ENCODE measurements at regions not wholly inside any gene's neighbourhood (a gene's known extent, or its start where the extent isn't known, plus 50 kb on each side); places are given as distances from the start of the nearest gene placed in this dataset.
"Not testable (repeated sequence)": the region's sequence is repeated elsewhere in the genome, so short reads cannot be mapped to it uniquely, and the experiment has no call there.

DNA sequence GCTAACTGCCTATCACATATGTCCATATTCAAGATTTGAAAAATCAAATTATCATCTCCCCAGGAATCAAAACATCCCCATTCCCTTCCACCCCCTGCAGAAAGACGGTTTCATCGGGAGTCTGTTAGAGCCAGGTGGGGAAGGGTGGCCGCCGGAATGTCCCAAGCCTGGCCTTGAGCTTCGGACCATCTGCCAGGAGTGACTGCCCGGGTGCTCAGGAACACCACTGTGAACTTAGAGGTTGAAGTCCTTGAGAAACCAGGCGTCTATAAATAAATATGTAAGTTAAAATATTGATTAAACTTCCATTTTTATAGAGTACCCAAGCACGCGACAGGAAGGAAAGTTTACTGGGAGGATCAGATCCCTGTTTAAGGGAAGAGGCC, 250.8 kb downstream of the DLL1 start:
- no peak for DNase-seq

DNA sequence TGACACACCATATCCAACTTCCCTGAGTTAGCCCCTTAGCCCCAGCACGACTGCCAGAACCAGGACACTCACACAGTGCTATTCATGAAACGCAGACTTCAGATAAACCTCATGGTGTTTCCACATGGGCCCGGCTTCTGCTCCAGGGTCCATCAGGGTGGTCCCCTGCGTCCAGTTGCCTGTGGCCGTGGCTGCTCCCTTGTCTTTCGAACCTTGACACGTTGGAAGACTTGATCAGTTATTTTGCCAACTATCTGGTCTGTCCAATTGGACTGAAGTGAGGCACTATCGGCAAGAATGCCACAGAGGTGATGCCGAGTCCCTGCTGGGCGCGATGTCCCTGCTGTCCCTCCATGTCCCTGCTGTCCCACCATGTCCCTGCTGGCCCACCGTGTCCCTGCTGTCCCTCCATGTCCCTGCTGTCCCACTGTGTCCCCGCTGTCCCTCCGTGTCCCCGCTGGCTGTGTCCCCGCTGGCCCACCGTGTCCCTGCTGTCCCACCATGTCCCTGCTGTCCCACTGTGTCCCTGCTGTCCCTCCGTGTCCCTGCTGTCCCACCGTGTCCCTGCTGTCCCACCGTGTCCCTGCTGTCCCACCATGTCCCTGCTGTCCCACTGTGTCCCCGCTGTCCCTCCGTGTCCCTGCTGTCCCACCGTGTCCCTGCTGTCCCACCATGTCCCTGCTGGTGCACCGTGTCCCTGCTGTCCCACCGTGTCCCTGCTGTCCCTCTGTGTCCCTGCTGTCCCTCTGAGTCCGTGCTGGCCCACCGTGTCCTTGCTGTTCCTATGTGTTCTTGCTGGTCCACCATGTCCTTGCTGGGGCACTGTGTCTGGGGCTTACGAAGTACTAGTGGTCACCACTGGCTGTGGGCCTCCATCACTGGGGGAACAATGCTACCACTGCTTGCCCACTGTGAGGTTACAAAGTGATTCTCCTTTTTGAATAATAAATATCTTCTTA, 251.4 kb downstream of the DLL1 start:
- no peak for DNase-seq

DNA sequence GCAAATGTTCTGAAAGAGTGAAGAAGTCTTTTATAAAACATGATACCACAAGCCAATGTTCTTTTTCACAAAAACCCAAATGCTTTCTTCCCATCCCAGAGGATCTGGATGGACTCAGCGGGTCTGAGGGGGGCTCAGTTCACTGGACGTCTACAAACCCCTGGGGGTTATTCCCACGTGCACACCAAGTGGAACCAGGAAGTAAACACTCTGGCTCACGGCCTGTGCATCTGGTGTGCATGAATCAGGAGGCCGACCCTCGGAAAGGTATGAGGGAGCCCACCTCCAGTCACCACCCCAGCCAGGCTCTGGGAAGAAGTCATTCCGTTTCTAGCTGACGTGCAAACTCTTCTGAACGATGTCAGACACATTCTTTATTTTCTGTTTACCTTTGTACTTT, 252.2 kb downstream of the DLL1 start:
- DNase-seq, result no peak

DNA sequence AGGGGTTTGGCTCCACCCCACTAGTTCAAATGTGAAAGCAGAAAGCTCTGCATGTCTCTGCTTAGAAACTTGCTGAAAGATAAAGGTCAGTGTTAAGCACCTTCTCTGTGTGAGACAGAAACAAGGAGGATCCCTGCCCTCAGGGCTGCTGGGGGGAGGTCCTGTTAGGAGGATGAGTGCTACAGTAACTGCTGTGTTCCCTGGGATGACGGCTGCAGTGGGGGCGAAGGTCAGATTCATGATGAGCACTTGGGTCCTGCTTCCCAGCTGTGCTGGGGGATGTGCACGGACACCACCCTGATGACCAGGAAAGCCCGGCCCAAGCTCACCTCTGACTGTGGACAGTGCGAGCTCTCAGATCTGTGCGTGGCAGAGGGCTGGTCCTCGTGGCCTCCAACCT, 252.6 kb downstream of the DLL1 start:
- no peak for DNase-seq

DNA sequence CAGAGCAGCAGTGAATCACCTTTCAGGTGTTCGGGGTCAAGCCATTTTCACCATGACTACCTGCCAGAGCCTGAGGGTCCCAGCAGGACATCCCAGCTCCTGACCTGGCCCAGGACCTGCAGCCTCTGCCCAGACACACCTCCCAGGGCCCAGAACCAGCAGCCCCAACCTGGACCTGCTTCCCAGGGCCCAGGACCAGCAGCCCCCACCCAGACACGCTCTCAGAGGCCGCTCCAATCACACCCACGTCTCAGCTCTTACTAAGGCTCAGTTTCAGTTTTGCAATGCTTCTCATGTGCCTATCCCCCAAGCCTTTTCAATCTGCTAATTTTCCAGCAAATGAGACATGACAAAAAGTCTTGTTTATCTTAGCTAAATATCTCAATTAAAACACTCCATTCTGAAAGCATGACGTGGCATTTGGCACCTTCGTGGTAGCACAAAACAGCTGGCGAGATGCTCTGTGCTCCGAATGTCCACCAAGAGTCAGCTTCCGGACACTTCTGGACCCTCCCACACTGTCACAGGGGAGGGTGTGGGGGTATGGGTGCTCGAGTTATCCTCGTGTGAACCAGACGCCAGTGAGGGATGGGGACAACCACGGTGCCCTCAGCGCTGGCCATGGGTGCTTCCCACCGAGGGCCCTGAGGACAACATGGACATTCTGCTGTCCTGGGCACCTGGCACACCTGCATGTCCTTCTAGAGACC, 253.2 kb downstream of the DLL1 start:
- DNase-seq, result no peak

DNA sequence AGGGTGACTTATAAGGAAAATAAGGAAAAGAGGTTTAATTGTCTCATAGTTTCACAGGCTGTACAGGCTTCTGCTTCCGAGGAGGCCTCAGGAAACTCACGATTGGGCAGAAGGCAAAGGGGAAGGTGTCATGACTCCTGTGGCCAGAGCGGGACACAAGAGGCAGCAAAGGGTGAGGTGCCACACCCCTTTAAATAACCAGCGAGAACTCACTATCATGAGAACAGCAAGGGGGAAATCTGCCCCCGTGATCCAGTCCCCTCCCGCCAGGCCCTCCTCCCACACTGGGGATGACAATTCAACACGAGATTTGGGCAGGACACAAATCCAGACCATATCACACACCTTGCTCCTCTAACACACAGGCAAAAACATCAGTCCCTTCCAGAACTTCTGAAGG, 254.0 kb downstream of the DLL1 start:
- no peak for DNase-seq

DNA sequence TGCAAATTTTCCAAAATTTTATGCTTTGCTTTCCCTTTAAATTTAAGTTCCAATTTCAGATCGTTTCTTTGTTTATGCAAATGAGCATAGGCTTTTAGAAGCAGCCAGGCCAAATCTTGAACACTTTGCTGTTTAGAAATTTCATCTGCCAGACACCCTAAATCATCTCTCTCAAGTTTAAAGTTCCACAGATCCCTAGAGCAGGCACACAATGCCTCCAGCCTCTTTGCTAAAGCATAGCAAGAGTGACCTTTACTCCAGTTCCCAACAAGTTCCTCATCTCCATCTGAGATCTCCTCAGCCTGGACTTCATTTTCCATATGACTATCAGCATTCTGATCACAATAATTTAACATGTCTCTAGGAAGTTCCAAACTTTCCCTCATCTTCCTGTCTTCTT, 254.5 kb downstream of the DLL1 start:
- DNase-seq, result not testable (repeated sequence)

DNA sequence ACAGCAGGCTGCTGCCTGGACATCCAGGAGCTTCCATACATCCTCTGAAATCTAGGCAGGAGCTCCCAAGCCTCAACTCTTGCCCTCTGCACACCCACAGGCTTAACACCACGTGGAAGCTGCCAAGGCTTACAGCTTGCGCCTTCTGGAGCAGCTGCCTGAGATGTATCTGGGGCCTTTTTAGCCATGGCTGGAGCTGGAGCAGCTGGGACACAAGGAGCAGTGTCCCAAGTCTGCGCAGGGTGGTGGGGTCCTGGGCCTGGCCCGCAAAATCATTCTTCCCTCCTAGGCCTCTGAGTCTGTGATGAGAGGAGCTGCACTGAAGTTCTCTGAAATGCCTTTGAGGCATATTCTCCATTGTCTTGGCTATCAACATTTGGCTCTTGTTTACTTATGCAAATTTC, 255.0 kb downstream of the DLL1 start:
- no peak for DNase-seq

DNA sequence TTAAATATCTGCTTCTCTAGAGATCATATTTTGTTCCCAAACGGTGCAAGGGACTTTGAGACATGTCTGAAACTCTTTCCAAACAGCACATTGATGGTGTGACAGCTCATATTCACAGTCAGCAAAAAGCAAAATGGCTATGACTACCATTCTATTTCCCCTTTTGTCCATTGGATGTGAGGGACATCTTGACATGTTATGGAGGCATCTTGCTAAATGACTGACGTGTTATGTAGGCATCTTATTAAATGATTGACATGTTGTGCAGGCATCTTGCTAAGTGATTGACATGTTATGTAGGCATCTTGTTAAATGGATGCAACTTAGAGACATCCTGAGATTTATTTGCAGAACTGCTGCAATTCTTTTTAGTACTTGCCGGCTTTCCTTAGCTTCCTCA, 255.8 kb downstream of the DLL1 start:
- no peak for DNase-seq

DNA sequence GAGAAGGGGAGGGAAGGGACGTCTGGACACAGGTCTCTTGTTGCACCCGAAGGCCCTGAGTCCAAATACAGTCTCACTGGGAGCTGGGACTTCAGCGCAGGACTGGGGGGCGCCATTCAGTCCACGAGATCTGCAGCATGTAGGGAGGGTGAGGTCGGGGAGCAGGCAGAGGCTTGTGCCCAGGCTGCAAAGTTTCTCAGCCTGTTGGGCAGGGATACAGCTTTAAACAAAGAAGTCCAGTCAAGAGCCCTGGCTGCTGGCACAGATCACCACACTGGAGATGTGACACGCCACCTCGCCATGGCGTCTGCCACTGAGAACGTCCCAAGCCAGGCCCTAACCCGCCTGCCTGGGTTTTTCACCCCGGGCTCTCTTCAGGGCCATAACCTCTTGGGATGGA, 256.6 kb downstream of the DLL1 start:
- no peak for DNase-seq

DNA sequence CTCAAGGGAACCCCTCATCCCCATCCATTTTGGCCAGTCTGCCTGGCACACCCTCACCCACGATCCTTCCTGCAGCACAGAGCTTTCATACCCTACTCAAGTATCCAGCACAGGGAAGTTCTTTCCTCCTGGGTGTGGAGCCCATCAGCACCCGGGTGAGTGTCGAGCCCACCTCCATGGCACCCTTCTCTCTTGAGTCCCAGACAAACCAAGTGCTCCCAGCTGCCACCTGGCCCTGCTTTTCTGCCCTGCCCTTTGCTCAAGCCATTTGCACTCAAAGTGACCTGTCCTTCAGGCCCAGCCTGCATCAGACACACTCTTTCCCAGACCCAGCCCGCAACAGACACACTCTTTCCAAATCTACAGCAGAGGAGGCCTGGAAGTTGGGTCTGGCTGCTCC, 257.2 kb downstream of the DLL1 start:
- no peak for DNase-seq

DNA sequence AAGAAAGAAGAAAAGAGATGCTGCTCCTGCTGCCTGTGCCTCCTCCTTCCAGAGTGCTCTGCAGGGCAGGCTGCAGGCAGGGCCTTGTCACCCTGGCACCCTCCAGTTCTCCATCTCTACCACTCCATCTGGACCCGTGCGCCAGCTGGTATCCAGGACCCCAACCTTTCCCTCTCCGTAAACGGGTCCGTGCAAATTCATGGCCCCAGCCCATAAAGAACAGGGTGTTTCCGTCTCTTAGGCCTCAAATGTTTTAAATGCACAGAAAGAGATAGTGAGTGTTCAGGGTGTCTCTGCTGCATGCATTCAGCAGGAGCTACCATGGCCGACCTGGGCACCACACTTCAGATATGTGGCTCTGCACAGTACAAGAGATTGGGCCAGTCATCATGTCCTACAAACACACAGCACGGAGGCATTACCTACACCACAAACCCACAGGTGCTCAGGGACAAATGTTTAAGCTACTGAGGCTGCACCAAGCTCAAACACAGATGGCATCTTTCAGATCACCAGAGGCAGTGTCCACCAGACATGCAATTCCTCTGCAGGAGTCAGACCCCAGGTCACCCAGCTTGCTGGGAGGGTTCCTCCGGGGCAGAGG, 258.1 kb downstream of the DLL1 start:
- DNase-seq, result no peak

DNA sequence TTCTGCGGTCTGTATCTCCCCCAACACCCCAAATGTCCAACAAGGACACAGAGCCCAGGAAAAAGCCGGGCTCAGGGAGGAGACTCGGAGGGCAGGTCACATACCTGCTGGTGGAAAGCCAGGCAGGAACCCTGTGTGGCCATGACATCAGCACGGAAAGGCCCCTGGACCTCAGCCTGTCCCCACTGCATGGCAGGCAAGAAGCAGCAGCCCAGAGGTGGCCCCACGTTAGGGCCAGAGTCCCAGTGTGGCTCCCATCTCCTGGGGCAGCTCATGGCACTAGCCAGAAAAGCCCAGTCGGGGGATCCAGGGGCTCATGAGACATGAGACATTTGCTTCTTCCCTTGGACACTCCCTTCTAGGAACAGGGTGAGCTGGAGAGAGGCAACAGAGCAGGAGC, 258.7 kb downstream of the DLL1 start:
- DNase-seq, result no peak

DNA sequence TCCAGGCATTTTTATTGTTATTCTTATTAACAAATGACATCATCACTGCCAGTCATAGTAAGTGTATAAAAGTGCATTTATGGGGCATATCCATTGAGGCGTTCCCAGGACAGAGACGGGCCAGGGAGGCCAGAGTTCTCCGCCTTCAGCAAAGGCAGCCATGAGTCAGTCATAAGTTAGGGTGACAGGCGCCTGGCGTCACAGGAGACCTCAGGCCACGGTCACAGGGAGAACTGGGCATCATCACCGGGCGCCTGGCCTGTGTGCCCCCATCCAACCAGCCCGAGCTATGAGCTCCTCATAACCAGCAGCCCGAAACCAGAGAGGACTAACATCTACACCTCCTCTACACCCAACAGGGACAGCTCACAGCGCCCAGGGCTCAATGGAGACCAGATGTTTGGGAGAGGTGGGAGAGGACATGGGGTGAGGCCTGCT, 259.2 kb downstream of the DLL1 start:
- no peak for DNase-seq

DNA sequence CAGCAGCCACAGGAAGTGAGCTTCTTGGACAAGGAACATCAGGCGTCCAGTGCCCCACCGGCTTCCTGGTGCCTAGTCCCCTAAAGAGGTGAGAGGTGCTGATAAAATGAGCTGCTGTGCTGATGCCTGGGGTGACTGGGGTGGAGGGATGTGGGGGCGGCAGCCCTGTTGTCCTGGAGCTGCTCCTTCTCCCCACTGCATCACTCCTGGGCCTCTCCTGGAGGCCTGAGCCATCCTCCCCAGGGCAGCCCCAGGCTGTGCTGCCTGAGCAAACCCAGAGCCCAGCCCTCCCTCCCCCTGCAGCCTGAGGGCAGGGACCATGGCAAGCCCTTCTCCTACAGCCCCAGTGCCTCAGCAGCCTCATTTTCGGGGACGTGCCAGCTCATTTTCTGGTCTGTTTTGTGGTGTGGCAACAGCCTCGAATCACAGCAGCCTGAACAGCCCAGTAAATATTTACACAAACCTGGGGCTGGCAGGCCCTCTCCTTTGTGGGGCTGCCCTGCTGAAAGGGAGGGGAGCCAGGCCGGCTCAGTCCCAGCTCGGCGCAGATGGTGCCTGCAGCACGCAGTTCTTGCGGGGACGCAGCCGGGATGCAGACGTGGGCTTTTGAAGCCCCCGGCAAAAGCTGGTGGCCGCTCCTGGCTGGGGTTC, 259.9 kb downstream of the DLL1 start:
- no peak for DNase-seq

DNA sequence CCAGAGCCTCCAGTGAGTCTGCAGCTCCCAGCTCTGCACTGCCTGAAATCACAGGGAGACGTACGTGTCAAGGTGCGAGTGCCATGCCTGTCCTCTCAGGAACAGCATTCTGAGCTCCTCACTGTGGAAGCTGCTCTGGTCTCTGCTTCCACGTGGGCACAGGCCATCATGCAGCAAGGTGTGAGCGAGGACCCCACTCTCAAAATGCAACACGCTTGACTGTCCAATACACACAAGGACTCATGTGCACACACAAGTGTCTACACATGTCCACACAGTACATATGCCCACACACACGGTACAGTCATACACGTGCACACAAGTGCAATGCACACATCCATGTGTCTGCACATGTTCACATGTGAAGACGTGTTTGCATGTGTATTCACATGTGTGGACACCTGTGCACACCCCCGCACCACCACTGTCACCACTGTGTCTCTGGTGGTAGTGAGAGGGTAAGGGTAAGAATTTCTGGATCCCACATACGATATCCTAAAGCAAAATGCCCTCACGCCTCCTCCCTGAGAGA, 260.5 kb downstream of the DLL1 start:
- DNase-seq, result no peak

DNA sequence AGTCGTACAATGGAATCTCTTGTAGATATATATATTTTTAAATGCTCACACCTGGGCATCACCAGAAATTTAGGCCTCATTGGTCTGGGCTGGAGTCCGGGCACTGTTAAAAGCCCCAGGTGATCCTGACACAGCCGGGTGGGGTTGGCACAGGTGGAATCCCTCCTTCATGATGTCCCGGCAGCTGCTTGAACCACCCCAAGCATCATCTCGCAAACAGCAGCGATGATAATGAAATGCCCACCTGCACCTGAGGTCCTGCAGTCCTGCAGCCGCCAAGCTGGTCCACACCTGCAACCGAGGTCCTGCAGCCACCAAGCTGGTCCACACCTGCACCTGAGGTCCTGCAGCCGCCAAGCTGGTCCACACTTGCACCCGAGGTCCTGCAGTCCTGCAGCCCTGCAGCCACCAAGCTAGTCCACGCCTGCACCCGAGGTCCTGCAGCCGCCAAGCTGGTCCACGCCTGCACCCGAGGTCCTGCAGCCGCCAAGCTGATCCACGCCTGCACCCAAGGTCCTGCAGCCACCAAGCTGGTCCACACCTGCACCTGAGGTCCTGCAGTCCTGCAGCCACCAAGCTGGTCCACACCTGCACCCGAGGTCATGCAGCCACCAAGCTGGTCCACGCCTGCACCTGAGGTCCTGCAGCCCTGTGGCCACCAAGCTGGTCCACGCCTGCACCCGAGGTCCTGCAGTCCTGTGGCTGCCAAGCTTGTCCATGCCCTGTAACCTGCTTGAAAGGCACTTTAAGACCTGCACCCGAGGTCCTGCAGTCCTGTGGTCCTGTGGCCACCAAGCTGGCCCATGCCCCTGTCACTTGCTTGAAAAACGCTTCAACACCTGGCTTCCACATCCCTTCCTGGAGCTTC, 261.2 kb downstream of the DLL1 start:
- DNase-seq, result no peak

DNA sequence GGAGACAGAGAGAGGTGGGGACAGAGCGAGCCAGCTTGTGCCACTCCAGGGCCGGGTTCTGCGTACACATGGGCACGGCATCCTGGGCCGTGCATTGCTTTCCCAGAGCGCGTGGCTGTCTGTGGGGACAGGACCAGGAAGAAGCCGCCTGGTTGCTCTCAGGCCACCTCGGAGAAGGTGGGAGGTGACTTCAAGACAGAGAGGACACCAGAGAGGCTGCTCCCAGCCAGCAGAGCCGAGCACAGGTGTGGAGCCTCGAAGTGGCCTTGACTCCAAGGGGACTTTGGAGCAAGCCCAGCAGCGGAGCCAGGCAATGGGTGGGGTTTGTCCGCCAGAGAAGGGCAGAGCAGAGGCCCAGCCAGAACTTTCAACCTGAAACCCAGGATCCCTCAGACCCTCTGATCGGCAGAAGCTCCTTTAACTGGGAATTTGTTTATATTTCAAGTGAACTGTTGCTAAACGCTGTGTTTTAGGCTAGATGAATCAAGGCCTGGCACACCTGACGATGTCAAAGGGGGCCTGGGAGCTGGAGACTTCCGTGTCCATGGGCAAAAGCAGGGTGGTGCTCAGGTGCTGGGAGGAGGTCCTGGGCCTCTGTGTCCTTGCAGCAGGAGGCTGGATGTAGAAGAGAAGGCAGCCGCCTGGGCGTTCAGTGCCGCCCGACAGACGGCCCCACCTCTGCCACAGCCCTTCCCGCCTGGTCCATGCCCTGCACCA, 262.1 kb downstream of the DLL1 start:
- DNase-seq, result no peak

DNA sequence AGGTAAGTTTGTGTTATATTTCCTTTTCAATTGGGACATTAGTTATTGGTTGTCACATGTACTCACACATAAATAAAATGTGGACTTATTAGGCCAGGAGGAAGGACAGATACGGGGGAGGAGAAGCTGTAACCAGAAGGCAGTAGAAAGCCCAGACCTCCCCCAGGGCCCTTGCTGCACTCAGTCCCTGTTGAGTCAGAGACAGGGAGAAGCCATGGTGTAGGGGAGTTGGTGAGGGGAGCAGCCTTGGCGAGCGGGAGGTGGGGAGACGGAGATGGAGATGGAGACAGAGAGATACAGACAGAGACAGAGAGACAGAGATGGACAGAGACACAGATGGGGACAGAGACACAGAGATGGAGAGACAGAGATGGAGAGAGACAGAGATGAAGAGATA, 263.2 kb downstream of the DLL1 start:
- DNase-seq, result no peak

DNA sequence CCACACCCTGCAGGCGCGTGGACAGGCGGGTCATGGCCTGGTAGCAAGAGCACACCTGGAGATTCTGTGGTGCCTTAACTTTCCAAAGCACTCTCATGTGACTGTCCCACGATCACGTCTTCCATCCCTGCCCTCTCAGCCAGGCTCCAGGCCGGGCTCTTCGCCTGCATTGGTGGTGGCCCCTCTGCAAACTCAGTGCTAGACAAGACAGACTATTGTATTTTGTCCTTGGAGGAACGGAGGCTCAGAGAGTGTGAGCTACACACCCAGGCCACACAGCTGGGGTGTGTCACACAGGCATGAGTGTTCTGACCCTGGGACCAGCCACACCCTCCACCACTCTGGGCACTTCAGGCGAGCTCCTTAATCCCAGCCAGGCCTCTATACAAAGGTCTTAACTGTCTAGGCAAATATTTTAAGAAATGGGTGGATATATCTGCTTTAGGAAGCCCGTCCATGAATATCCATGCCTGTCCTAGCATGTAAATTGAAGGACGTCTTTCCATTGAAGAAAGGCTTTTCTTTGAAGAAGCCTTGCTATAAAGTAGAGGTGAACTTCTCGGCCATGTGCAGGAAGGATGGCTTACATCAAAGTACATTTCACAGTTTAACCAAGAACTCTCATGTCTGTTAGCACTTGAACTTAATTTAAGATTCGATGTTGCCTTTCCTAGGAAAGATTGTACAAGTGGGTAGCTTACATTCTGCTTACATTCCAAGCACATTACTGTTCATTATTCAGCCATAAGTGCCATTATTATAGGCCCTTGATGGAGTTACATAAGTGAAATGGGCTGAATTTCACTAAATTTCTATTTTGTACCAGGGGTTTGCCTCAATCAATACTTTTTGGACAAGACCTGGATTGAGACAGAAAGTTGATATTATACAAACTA, 263.9 kb downstream of the DLL1 start:
- no peak for DNase-seq
